ENCODE measurements at regions not wholly inside any gene's neighbourhood (a gene's known extent, or its start where the extent isn't known, plus 50 kb on each side); places are given as distances from the start of the nearest gene placed in this dataset.

DNA sequence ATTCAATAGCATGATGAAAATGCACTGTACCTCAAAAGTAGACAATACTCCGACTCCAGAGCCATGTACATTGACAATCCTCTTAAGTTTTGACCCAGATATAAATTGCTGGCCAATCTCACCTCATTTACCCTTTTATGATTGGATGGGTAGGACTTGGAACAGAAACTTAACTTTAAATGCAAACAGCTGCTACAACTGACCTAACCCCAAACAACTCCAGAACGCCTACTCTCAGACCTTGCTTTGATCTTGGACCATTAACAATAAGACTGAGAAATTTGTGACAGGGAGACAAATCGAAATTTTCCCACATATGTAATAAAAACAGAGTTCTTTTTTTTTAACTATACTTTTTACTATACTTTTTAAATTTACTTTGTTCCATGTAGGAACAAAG lies 200.5 kb upstream of the MCHR2 start:
- TF ChIP-seq POLR2A (IDR thresholded peaks at IDR 0.05; ENCODE audit: low read depth, low read length) (no peak), CHD2 (IDR thresholded peaks at IDR 0.05; ENCODE audit: borderline replicate concordance, low read depth, low read length) (no peak), NFIC (IDR thresholded peaks at IDR 0.05; ENCODE audit: low read depth, low read length) (no peak), MEF2B (IDR thresholded peaks at IDR 0.05; ENCODE audit: partially characterized antibody, poor library complexity, severe bottlenecking) (no peak), NFYB (IDR thresholded peaks at IDR 0.05; ENCODE audit: insufficient read depth, low read depth, low read length) (no peak), CHD4 (IDR thresholded peaks at IDR 0.05) (no peak), SMAD1 (IDR thresholded peaks at IDR 0.05; ENCODE audit: low read depth, partially characterized antibody) (no peak)
- TF ChIP-seq, protein P1, sequence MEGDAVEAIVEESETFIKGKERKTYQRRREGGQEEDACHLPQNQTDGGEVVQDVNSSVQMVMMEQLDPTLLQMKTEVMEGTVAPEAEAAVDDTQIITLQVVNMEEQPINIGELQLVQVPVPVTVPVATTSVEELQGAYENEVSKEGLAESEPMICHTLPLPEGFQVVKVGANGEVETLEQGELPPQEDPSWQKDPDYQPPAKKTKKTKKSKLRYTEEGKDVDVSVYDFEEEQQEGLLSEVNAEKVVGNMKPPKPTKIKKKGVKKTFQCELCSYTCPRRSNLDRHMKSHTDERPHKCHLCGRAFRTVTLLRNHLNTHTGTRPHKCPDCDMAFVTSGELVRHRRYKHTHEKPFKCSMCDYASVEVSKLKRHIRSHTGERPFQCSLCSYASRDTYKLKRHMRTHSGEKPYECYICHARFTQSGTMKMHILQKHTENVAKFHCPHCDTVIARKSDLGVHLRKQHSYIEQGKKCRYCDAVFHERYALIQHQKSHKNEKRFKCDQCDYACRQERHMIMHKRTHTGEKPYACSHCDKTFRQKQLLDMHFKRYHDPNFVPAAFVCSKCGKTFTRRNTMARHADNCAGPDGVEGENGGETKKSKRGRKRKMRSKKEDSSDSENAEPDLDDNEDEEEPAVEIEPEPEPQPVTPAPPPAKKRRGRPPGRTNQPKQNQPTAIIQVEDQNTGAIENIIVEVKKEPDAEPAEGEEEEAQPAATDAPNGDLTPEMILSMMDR (IDR thresholded peaks at IDR 0.05 in 2 of 3, conservative IDR thresholded peaks at IDR 0.05 in 1 of 3; ENCODE audit: control insufficient read depth in 2 of 3, extremely low read depth in 1 of 3, insufficient read depth in 1 of 3, low read depth in 3 of 3, low read length in 3 of 3): no peak

All from GM12878 (cell line).